ENCODE measurements at regions not wholly inside any gene's neighbourhood (a gene's known extent, or its start where the extent isn't known, plus 50 kb on each side); places are given as distances from the start of the nearest gene placed in this dataset.

DNA sequence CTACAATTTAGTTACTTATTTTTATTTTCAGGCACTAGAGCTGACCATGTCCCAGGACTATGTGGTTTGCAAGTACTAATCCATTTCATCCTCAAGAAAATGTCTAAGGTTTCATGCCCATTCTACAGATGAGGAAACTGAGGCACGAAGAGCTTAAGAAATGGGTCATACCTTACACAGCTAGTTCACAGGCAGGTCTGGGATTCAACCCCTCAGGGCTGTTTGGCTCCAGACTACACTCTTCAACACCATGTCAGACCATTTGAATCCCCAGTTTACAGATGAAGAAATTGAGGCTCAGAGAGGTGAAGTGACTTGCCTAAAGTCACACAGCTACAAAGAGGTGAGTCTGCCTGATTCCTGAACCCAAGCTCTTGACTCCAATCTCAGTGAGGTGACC is 144.1 kb downstream of the MIAT start:
- no peak overlapping the region for H3K27ac ChIP-seq (ENCODE audit: low read length in 2 of 2)
- H3K79me2 ChIP-seq (ENCODE audit: control insufficient read depth, insufficient read depth, low read length), result no peaks in the 10 kb centered on the region
- no peak for DNase-seq
- TF ChIP-seq, protein P1, sequence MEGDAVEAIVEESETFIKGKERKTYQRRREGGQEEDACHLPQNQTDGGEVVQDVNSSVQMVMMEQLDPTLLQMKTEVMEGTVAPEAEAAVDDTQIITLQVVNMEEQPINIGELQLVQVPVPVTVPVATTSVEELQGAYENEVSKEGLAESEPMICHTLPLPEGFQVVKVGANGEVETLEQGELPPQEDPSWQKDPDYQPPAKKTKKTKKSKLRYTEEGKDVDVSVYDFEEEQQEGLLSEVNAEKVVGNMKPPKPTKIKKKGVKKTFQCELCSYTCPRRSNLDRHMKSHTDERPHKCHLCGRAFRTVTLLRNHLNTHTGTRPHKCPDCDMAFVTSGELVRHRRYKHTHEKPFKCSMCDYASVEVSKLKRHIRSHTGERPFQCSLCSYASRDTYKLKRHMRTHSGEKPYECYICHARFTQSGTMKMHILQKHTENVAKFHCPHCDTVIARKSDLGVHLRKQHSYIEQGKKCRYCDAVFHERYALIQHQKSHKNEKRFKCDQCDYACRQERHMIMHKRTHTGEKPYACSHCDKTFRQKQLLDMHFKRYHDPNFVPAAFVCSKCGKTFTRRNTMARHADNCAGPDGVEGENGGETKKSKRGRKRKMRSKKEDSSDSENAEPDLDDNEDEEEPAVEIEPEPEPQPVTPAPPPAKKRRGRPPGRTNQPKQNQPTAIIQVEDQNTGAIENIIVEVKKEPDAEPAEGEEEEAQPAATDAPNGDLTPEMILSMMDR (IDR thresholded peaks at IDR 0.05), result no peak
- H3K9ac ChIP-seq (ENCODE audit: low read length), result no peak overlapping the region
- no peak overlapping the region for H3K27ac Mint-ChIP-seq
- no peaks in the 10 kb centered on the region for H3K27me3 Mint-ChIP-seq
- ChIA-PET POLR2A (no interaction called here), CTCF (no interaction called here)
- H3K27me3 ChIP-seq (replicated peaks in 1 of 4; ENCODE audit: control extremely low read depth in 1 of 4, control insufficient read depth in 3 of 4, insufficient read depth in 4 of 4, low read length in 3 of 4), result no peaks in the 10 kb centered on the region
- H3K4me1 Mint-ChIP-seq, result no peaks in the 10 kb centered on the region
- no peaks in the 10 kb centered on the region for H3K9me3 ChIP-seq (ENCODE audit: control extremely low read depth in 1 of 3, control insufficient read depth in 2 of 3, insufficient read depth in 1 of 3, low read length in 2 of 3)
- H3K4me2 ChIP-seq (replicated peaks; ENCODE audit: low read depth, low read length, poor library complexity, severe bottlenecking), result no peak overlapping the region
- no peaks in the 10 kb centered on the region for H3K36me3 ChIP-seq (replicated peaks in 1 of 2; ENCODE audit: control extremely low read depth in 1 of 2, control insufficient read depth in 1 of 2, extremely low read depth in 1 of 2, insufficient read depth in 2 of 2, low read length in 1 of 2)
- no peaks in the 10 kb centered on the region for H3K9me3 Mint-ChIP-seq (ENCODE audit: insufficient read depth)
- no peak overlapping the region for H2AFZ ChIP-seq (ENCODE audit: insufficient read depth, low read depth, low read length, poor library complexity, severe bottlenecking)
- no peak overlapping the region for H3K4me3 Mint-ChIP-seq
- no peak overlapping the region for H3K4me3 ChIP-seq (ENCODE audit: control extremely low read depth in 1 of 5, extremely low read depth in 1 of 5, insufficient read depth in 1 of 5, low read depth in 2 of 5, low read length in 4 of 5)
- intact Hi-C loops (cut with micrococcal nuclease), result no loop called here
- no peaks in the 10 kb centered on the region for H3K4me1 ChIP-seq (ENCODE audit: control insufficient read depth in 2 of 2, insufficient read depth in 2 of 2, low read length in 2 of 2)
- WGBS (ENCODE audit: insufficient coverage), result 100% methylated on average over 1 of the region's 1 CpG
- H4K20me1 ChIP-seq (ENCODE audit: control insufficient read depth, insufficient read depth, low read length, poor library complexity, severe bottlenecking), result no peaks in the 10 kb centered on the region
- ATAC-seq (ENCODE audit: low read depth), result no peak

DNA sequence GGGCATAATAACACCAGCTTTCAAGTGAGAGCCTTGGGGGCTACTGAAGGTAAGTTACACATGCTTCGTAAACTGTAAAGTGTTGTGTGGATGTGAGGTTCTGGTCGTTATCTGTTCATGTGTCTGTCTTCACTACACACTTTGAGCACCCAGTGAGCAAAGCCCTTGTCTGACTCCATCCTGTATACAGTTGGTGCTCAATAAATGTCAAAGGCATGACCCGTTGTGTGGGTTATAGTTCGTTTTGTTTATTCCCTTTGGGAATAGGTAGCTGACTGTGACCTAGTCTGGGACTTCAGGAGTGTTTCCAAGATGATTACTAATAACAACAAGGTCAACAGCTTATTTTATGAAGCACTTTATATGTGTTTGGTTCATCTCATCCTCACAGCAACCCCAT is 146.9 kb downstream of the MIAT start:
- no peaks in the 10 kb centered on the region for H3K4me1 Mint-ChIP-seq
- Histone ChIP-seq H3K9me3 (ENCODE audit: control extremely low read depth in 1 of 3, control insufficient read depth in 2 of 3, insufficient read depth in 1 of 3, low read length in 2 of 3) (peaks cover 0 to 7% (median 0%) of the 10 kb centered on the region in 3 donors), H2AFZ (ENCODE audit: insufficient read depth, low read depth, low read length, poor library complexity, severe bottlenecking) (no peak overlapping the region), H3K9ac (ENCODE audit: low read length) (no peak overlapping the region), H4K20me1 (ENCODE audit: control insufficient read depth, insufficient read depth, low read length, poor library complexity, severe bottlenecking) (no peaks in the 10 kb centered on the region), H3K4me1 (ENCODE audit: control insufficient read depth in 2 of 2, insufficient read depth in 2 of 2, low read length in 2 of 2) (no peaks in the 10 kb centered on the region), H3K36me3 (replicated peaks in 1 of 2; ENCODE audit: control extremely low read depth in 1 of 2, control insufficient read depth in 1 of 2, extremely low read depth in 1 of 2, insufficient read depth in 2 of 2, low read length in 1 of 2) (no peaks in the 10 kb centered on the region), H3K27me3 (replicated peaks in 1 of 4; ENCODE audit: control extremely low read depth in 1 of 4, control insufficient read depth in 3 of 4, insufficient read depth in 4 of 4, low read length in 3 of 4) (no peaks in the 10 kb centered on the region), H3K4me3 (ENCODE audit: control extremely low read depth in 1 of 5, extremely low read depth in 1 of 5, insufficient read depth in 1 of 5, low read depth in 2 of 5, low read length in 4 of 5) (no peak overlapping the region), H3K79me2 (ENCODE audit: control insufficient read depth, insufficient read depth, low read length) (no peaks in the 10 kb centered on the region), H3K4me2 (replicated peaks; ENCODE audit: low read depth, low read length, poor library complexity, severe bottlenecking) (no peak overlapping the region), H3K27ac (ENCODE audit: low read length in 2 of 2) (no peak overlapping the region)
- DNase-seq (no peak), ATAC-seq (ENCODE audit: low read depth) (no peak)
- H3K27me3 Mint-ChIP-seq, result no peaks in the 10 kb centered on the region
- no peak for TF ChIP-seq EZH2 (IDR thresholded peaks at IDR 0.05; ENCODE audit: borderline replicate concordance, insufficient read depth, low read depth, low read length, poor library complexity, severe bottlenecking)
- TF ChIP-seq, protein P1 (IDR thresholded peaks at IDR 0.05), result no peak
- no peaks in the 10 kb centered on the region for H3K9me3 Mint-ChIP-seq (ENCODE audit: insufficient read depth)
- H3K4me3 Mint-ChIP-seq, result no peak overlapping the region
- CTCF ChIA-PET, result no interaction called here
- H3K27ac Mint-ChIP-seq, result no peak overlapping the region
- intact Hi-C loops (cut with micrococcal nuclease), result no loop called here
- POLR2A ChIA-PET, result no interaction called here
- 100% methylated on average over 2 of the region's 4 CpGs for WGBS (ENCODE audit: insufficient coverage)
